Heart right ventricle (tissue), 16 donors: ENCODE measurements at regions not wholly inside any gene's neighbourhood (a gene's known extent, or its start where the extent isn't known, plus 50 kb on each side); places are given as distances from the start of the nearest gene placed in this dataset.

Source experiments
- ATAC-seq, 8 donors: fragments of 200-7000 bp; cut with Tn5 transposase; one replicate each; pipeline ENCODE4 v1.9.1; 2020; ENCODE audit warnings: mild to moderate bottlenecking in 8 of 8, moderate library complexity in 8 of 8, moderate number of reproducible peaks in 1 of 8
- DNase-seq, 2 donors: peaks; one replicate each; pipeline ENCODE4 v3.0.0-alpha.2; 2020
- H3K27ac ChIP-seq, 10 donors: fragments of 200-600 bp; sonication (generic) in 2 of 10; one replicate each; pipeline versions ENCODE4 v1.5.0 to v1.8.0; 2020 to 2022; ENCODE audit warnings: mild to moderate bottlenecking in 3 of 10
- H3K27me3 ChIP-seq, 7 donors: fragments of 200-600 bp; one replicate each; pipeline ENCODE4 v1.8.0; 2021 to 2022; ENCODE audit warnings: mild to moderate bottlenecking in 2 of 7
- H3K36me3 ChIP-seq, 9 donors: fragments of 200-600 bp; sonication (generic) in 1 of 9; one replicate each; pipeline versions ENCODE4 v1.5.0 to v1.8.0; 2020 to 2022; ENCODE audit warnings: mild to moderate bottlenecking in 2 of 9
- H3K4me1 ChIP-seq, 9 donors: fragments of 200-600 bp; sonication (generic) in 1 of 9; one replicate each; pipeline versions ENCODE4 v1.5.0 to v1.8.0; 2020 to 2022; ENCODE audit warnings: mild to moderate bottlenecking in 4 of 9
- H3K4me3 ChIP-seq, 10 donors: fragments of 200-600 bp; sonication (generic) in 2 of 10; one replicate each; pipeline versions ENCODE4 v1.5.0 to v1.8.0; 2020 to 2022; ENCODE audit warnings: mild to moderate bottlenecking in 7 of 10, moderate library complexity in 2 of 10
- H3K9me3 ChIP-seq, 11 donors: fragments of 200-600 bp in 10 of 11; sonication (generic) in 2 of 11; one replicate each; pipeline versions ENCODE4 v1.5.0 to v1.8.0; 2013 to 2022; ENCODE audit warnings: mild to moderate bottlenecking in 2 of 11, control low read depth in 1 of 11, moderate library complexity in 1 of 11
- whole genome bisulfite sequencing, 2 donors: extraction: QIAGEN DNeasy Blood & Tissue Kit; methylation state at CpG; one replicate each; pipeline ENCODE4 v1.1.7; 2013; ENCODE audit warnings: inconsistent platforms in 1 of 2; 5-methylcytosine and 5-hydroxymethylcytosine counted together
- intact Hi-C, 10 donors: fragments of 100-400 bp; cut with DNase I; formaldehyde crosslinking; loops; one replicate each; pipeline versions ENCODE4 v1.11.1 to v1.14.2; 2022
- TF ChIP-seq, protein P1 (sequence below), 9 donors: fragments of 200-600 bp; sonication (generic) in 2 of 9; IDR thresholded peaks; one replicate each; pipeline versions ENCODE4 v1.5.0 to v1.8.0; 2021 to 2022; ENCODE audit warnings: antibody characterized with exemption in 9 of 9, mild to moderate bottlenecking in 5 of 9, moderate library complexity in 1 of 9
- donor health status: Arrhythmogenic right ventricular cardiomyopathy.
- donor health status: ischemic (EF 13 %, LVEDD 7.1; RV severe dilation, severe dysfunction).
- donor health status: healthy with polysubstance abuse.
- donor health status: DM: no; HTN: yes; CAD: no.
- donor health status: DM: no; HTN: no; CAD: no.
- donor health status: ischemic (EF 25% LVEDD 6.9; RV normal size, moderate dysfunction).
- donor health status: ischemic (EF 25% LVEDD 5.7; RV mildly dilated, moderate dysfunction).
- donor health status: healthy.
- donor health status: DM: yes; HTN: yes; CAD: no.
- donor health status: Ischemic cardiomyopathy.
- donor health status: ischemic (EF 35%, LVEDD 5.7; RV mildly dilated, moderate dysfunction).
- donor health status: nonischemic (EF 11% LVEDD 7.7; RV severe dilation, severe dysfunction).
- donor health status: DM: yes; HTN: yes; CAD: no.
- donor health status: PGD.
- donor health status: ischemic (EF 29% LVEDD 5.4; RV normal size, mild dysfunction).
- donor health status: nonischemic (EF 23%, LVEDD 6.1; RV moderate dilation, normal function).

DNA sequence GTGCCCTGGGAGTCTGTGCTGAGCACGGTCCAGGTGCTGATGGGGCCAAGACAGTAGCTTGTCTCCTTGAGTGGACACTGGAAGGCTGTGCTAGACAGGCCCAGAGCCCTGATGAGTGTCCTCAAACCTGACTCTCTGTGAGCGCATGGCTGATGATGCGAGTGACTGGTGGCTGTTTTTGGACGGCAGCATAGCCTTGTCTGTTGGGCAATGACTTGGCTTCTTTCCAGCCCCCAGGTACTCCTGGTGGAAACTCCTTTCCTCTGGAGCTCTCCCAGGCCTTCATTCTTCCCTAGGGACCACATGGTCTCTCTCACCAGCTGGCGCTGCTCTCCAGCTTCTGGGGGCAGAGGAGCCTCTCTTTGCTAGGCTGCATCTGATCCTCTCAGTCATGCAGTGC is 207.6 kb upstream of the SMIM21 start:
- intact Hi-C loops: no loop called here
- Histone ChIP-seq H3K9me3 (peaks cover 0 to 5% (median 0%) of the 10 kb centered on the region in 11 donors), H3K27me3 (no peaks in the 10 kb centered on the region), H3K4me3 (no peak overlapping the region), H3K4me1 (peaks cover 3 to 22% (median 20%) of the 10 kb centered on the region in 9 donors), H3K36me3 (no peaks in the 10 kb centered on the region), H3K27ac (no peak overlapping the region)
- no peak for ATAC-seq
- WGBS, 2 donors: 77 to 88% methylated on average over 5 of the region's 5 CpGs
- TF ChIP-seq, protein P1, sequence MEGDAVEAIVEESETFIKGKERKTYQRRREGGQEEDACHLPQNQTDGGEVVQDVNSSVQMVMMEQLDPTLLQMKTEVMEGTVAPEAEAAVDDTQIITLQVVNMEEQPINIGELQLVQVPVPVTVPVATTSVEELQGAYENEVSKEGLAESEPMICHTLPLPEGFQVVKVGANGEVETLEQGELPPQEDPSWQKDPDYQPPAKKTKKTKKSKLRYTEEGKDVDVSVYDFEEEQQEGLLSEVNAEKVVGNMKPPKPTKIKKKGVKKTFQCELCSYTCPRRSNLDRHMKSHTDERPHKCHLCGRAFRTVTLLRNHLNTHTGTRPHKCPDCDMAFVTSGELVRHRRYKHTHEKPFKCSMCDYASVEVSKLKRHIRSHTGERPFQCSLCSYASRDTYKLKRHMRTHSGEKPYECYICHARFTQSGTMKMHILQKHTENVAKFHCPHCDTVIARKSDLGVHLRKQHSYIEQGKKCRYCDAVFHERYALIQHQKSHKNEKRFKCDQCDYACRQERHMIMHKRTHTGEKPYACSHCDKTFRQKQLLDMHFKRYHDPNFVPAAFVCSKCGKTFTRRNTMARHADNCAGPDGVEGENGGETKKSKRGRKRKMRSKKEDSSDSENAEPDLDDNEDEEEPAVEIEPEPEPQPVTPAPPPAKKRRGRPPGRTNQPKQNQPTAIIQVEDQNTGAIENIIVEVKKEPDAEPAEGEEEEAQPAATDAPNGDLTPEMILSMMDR (IDR thresholded peaks at IDR 0.05): no peak
- DNase-seq: no peak

DNA sequence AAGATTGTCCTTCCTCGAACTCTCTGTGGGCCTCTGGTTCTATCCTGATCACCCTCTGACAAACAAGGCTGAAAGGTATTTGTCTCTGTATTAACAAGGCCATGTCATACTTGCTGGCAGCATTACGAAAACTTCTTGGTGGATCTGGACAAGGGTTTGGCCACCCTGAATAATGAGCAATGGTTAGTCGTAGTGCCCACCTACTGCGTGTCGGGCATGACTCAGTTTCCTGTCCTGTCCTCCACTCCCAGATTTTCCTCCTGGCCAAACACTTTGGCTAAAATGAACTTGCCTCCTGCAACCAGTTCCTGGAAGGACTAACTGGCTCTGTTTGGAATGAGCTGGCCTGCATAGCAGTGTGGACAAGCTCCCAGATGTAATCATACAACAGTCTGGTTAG is 198.5 kb upstream of the SMIM21 start:
- no peaks in the 10 kb centered on the region for H3K4me1 ChIP-seq
- DNase-seq (no peak), ATAC-seq (no peak)
- no peak overlapping the region for H3K4me3 ChIP-seq
- no peak overlapping the region for H3K27ac ChIP-seq
- H3K9me3 ChIP-seq: peaks cover 0 to 4% (median 0%) of the 10 kb centered on the region in 11 donors
- TF ChIP-seq, protein P1 (IDR thresholded peaks at IDR 0.05): no peak
- H3K36me3 ChIP-seq: no peaks in the 10 kb centered on the region
- intact Hi-C loops: no loop called here
- H3K27me3 ChIP-seq: peaks cover 0 to 6% (median 0%) of the 10 kb centered on the region in 7 donors
- WGBS, 2 donors: 89 to 92% methylated on average over 5 of the region's 5 CpGs

DNA sequence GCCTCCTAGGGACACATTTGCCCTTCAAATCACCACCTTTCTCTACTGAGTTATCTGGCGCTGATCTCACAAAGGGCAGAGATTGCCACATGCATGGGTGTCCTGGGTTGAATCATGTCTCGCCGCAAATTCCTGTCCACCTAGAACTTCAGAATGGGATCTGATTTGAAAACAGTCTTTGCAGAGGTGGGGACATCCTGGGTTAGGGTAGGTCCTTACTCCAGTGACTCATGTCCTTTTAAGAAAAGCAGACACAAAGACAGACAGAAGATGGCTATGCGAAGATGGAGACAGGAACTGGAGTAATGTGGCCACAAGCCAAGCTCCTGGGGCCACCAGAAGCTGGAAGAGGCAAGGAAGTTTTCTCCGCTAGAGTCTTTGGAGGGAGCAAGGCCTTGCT is 197.4 kb upstream of the SMIM21 start:
- H3K4me1 ChIP-seq: no peaks in the 10 kb centered on the region
- intact Hi-C loops: no loop called here
- peaks cover 0 to 4% (median 0%) of the 10 kb centered on the region in 11 donors for H3K9me3 ChIP-seq
- TF ChIP-seq, protein P1 (IDR thresholded peaks at IDR 0.05): no peak
- no peak for DNase-seq
- no peaks in the 10 kb centered on the region for H3K36me3 ChIP-seq
- no peak overlapping the region for H3K4me3 ChIP-seq
- 84 to 91% methylated on average over 5 of the region's 5 CpGs for WGBS, 2 donors
- no peak for ATAC-seq
- no peak overlapping the region for H3K27ac ChIP-seq
- H3K27me3 ChIP-seq: peaks cover 0 to 6% (median 0%) of the 10 kb centered on the region in 7 donors

DNA sequence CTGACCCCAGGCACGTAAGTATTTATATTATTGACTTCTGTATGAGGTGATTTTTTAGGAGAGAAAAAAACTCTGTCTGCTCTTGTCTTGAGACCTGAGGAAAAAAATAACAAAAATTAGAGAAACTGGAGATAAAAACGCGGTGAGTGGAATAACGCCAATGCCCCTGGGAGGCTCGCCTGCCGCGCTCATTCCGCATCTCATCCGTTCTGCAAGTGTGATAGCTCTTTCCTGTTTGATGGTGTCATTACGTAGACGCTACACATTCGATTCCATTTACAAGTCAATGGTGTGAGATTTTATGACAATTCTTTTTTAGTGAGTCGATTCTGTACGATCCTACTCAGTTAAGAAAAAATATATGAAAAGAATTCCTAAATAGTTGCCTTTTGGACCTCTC is 194.3 kb upstream of the SMIM21 start:
- ATAC-seq (no peak), DNase-seq (no peak)
- intact Hi-C loops: no loop called here
- Histone ChIP-seq H3K9me3 (no peaks in the 10 kb centered on the region), H3K27ac (no peak overlapping the region), H3K4me3 (no peak overlapping the region), H3K36me3 (no peaks in the 10 kb centered on the region), H3K4me1 (no peaks in the 10 kb centered on the region), H3K27me3 (peaks cover 0 to 6% (median 0%) of the 10 kb centered on the region in 7 donors)
- TF ChIP-seq, protein P1 (IDR thresholded peaks at IDR 0.05): no peak
- WGBS, 2 donors: 71 to 74% methylated on average over 14 of the region's 14 CpGs
